ENCODE measurements at regions not wholly inside any gene's neighbourhood (a gene's known extent, or its start where the extent isn't known, plus 50 kb on each side); places are given as distances from the start of the nearest gene placed in this dataset.

DNA sequence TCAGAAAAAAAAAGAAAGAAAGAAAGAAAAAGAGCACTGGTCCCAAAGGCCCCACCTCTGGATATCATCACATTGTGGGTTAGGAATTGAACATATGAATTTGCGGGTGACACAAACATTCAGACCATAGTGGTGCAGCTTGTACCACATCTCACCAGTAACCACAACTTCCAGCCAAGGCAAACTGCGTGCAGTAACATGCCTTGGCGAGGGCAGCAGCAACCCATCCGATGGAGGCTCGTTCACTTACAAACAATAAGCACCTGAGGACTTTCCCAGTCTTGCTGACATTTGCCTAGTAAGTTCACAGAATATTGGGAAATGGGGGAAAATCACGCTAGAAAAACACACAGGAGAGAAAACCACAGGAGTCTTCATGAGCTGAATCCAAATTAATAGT is 508.1 kb downstream of the ZNF608 start:
- Histone ChIP-seq H3K27ac (ENCODE audit: low read depth in 1 of 2, low read length in 2 of 2) (no peak overlapping the region), H3K4me1 (ENCODE audit: control insufficient read depth in 1 of 2, insufficient read depth in 2 of 2, low read length in 2 of 2) (no peaks in the 10 kb centered on the region), H3K36me3 (replicated peaks in 1 of 2; ENCODE audit: control insufficient read depth in 1 of 2, insufficient read depth in 2 of 2, low read length in 2 of 2) (no peaks in the 10 kb centered on the region), H3K9me3 (replicated peaks in 1 of 2; ENCODE audit: control insufficient read depth in 1 of 2, insufficient read depth in 1 of 2, low read length in 2 of 2) (peaks cover 4 to 9% of the 10 kb centered on the region in 2 donors), H3K9ac (ENCODE audit: insufficient read depth, low read length, poor library complexity, severe bottlenecking) (no peak overlapping the region), H3K4me2 (replicated peaks; ENCODE audit: extremely low read depth, low read length, poor library complexity, severe bottlenecking) (no peak overlapping the region), H3K79me2 (ENCODE audit: insufficient read depth, low read length) (no peaks in the 10 kb centered on the region), H2AFZ (ENCODE audit: insufficient read depth, low read depth, low read length, poor library complexity, severe bottlenecking) (no peak overlapping the region), H4K20me1 (ENCODE audit: insufficient read depth, low read length) (no peaks in the 10 kb centered on the region), H3K27me3 (ENCODE audit: control insufficient read depth in 2 of 2, insufficient read depth in 2 of 2, low read length in 2 of 2) (no peaks in the 10 kb centered on the region), H3K4me3 (replicated peaks in 1 of 3; ENCODE audit: low read depth in 2 of 3, low read length in 3 of 3) (no peak overlapping the region)
- DNase-seq = no peak
- H3K9me3 Mint-ChIP-seq = peaks cover 2 to 8% (median 4%) of the 10 kb centered on the region in 7 donors
- no peaks in the 10 kb centered on the region for H3K27me3 Mint-ChIP-seq (ENCODE audit: low read depth in 3 of 3)
- no peak overlapping the region for H3K27ac Mint-ChIP-seq
- intact Hi-C loops (cut with micrococcal nuclease) = no loop called here
- H3K36me3 Mint-ChIP-seq = no peaks in the 10 kb centered on the region
- no peak overlapping the region for H3K4me3 Mint-ChIP-seq
- H3K4me1 Mint-ChIP-seq = no peaks in the 10 kb centered on the region
- 100% methylated on average over 2 of the region's 6 CpGs for WGBS (ENCODE audit: insufficient coverage)
- TF ChIP-seq, protein P1, sequence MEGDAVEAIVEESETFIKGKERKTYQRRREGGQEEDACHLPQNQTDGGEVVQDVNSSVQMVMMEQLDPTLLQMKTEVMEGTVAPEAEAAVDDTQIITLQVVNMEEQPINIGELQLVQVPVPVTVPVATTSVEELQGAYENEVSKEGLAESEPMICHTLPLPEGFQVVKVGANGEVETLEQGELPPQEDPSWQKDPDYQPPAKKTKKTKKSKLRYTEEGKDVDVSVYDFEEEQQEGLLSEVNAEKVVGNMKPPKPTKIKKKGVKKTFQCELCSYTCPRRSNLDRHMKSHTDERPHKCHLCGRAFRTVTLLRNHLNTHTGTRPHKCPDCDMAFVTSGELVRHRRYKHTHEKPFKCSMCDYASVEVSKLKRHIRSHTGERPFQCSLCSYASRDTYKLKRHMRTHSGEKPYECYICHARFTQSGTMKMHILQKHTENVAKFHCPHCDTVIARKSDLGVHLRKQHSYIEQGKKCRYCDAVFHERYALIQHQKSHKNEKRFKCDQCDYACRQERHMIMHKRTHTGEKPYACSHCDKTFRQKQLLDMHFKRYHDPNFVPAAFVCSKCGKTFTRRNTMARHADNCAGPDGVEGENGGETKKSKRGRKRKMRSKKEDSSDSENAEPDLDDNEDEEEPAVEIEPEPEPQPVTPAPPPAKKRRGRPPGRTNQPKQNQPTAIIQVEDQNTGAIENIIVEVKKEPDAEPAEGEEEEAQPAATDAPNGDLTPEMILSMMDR (IDR thresholded peaks at IDR 0.05) = no peak

DNA sequence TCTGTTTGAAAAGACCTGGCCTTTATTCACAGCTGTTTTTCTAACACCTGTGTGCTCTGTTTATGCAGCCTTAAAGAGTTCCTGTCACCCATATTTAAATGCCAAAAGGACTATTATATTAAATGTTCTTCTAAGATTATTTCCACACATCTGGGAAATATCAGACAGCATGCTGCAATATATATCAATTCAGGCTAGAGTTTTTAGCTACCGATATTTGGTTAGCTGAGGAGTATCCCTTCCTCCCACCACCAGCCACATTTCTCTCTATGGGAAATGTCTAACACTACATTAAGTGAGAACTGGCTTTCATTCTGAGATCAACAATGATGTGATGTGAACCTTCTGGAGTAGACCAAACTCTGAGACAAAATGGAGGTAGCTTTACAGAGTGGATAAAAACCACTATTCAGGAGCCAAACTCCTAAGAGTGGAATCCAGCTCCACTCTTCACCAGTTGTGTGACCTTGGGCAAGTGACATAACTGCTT is 509.2 kb downstream of the ZNF608 start:
- intact Hi-C loops (cut with micrococcal nuclease) = no loop called here
- no peak overlapping the region for H3K4me2 ChIP-seq (replicated peaks; ENCODE audit: extremely low read depth, low read length, poor library complexity, severe bottlenecking)
- H3K9ac ChIP-seq (ENCODE audit: insufficient read depth, low read length, poor library complexity, severe bottlenecking) = no peak overlapping the region
- peaks cover 0 to 8% (median 3%) of the 10 kb centered on the region in 7 donors for H3K9me3 Mint-ChIP-seq
- H3K9me3 ChIP-seq (replicated peaks in 1 of 2; ENCODE audit: control insufficient read depth in 1 of 2, insufficient read depth in 1 of 2, low read length in 2 of 2) = peaks cover 3 to 8% of the 10 kb centered on the region in 2 donors
- TF ChIP-seq, protein P1 (IDR thresholded peaks at IDR 0.05) = no peak
- H3K36me3 ChIP-seq (replicated peaks in 1 of 2; ENCODE audit: control insufficient read depth in 1 of 2, insufficient read depth in 2 of 2, low read length in 2 of 2) = no peaks in the 10 kb centered on the region
- no peak overlapping the region for H3K27ac ChIP-seq (ENCODE audit: low read depth in 1 of 2, low read length in 2 of 2)
- no peaks in the 10 kb centered on the region for H4K20me1 ChIP-seq (ENCODE audit: insufficient read depth, low read length)
- peaks cover 0 to 1% (median 0%) of the 10 kb centered on the region in 3 donors for H3K27me3 Mint-ChIP-seq (ENCODE audit: low read depth in 3 of 3)
- H3K4me1 Mint-ChIP-seq = no peaks in the 10 kb centered on the region
- no peaks in the 10 kb centered on the region for H3K27me3 ChIP-seq (ENCODE audit: control insufficient read depth in 2 of 2, insufficient read depth in 2 of 2, low read length in 2 of 2)
- no peaks in the 10 kb centered on the region for H3K79me2 ChIP-seq (ENCODE audit: insufficient read depth, low read length)
- H3K4me3 Mint-ChIP-seq = no peak overlapping the region
- no peak overlapping the region for H3K27ac Mint-ChIP-seq
- no peak overlapping the region for H3K4me3 ChIP-seq (replicated peaks in 1 of 3; ENCODE audit: low read depth in 2 of 3, low read length in 3 of 3)
- no peaks in the 10 kb centered on the region for H3K36me3 Mint-ChIP-seq
- no peak for DNase-seq
- no CpG with 5 or more reads among the region's 1 CpG for WGBS (ENCODE audit: insufficient coverage)
- no peaks in the 10 kb centered on the region for H3K4me1 ChIP-seq (ENCODE audit: control insufficient read depth in 1 of 2, insufficient read depth in 2 of 2, low read length in 2 of 2)
- H2AFZ ChIP-seq (ENCODE audit: insufficient read depth, low read depth, low read length, poor library complexity, severe bottlenecking) = no peak overlapping the region

Measured in CD14-positive monocyte (primary cell).